Trophoblast cell (in vitro differentiated cells and primary cell): ENCODE measurements at regions not wholly inside any gene's neighbourhood (a gene's known extent, or its start where the extent isn't known, plus 50 kb on each side); places are given as distances from the start of the nearest gene placed in this dataset.

Experiments used
- DNase-seq, 2 donors: peaks; one replicate each; pipeline ENCODE4 v3.0.0-alpha.2; 2016
- H2AFZ ChIP-seq: 2 replicates; pipeline ENCODE4 v1.6.1; 2013; ENCODE audit warnings: low read length, moderate library complexity, mild to moderate bottlenecking; ENCODE audit not compliant: insufficient read depth, poor library complexity
- H2AK5ac ChIP-seq: 2 replicates; pipeline ENCODE4 v1.6.1; 2013; ENCODE audit warnings: mild to moderate bottlenecking, low read length
- H2BK120ac ChIP-seq: 2 replicates; pipeline ENCODE4 v1.6.1; 2013; ENCODE audit warnings: low read length, mild to moderate bottlenecking, moderate library complexity; ENCODE audit not compliant: insufficient read depth, poor library complexity
- H2BK12ac ChIP-seq: 2 replicates; pipeline ENCODE4 v1.6.1; 2013; ENCODE audit warnings: mild to moderate bottlenecking, low read length, moderate library complexity
- H2BK5ac ChIP-seq: 2 replicates; pipeline ENCODE4 v1.6.1; 2013; ENCODE audit warnings: low read length, low read depth, moderate library complexity, mild to moderate bottlenecking; ENCODE audit not compliant: poor library complexity
- H3K14ac ChIP-seq: 2 replicates; pipeline ENCODE4 v1.6.1; 2013; ENCODE audit warnings: mild to moderate bottlenecking, low read length
- H3K18ac ChIP-seq: 2 replicates; pipeline ENCODE4 v1.6.1; 2013; ENCODE audit warnings: mild to moderate bottlenecking, low read length
- H3K23ac ChIP-seq: 2 replicates; pipeline ENCODE4 v1.6.1; 2013; ENCODE audit warnings: low read length
- H3K27ac ChIP-seq: 2 replicates; pipeline ENCODE4 v1.5.1; 2013; ENCODE audit warnings: low read depth, mild to moderate bottlenecking, inconsistent platforms, low read length, moderate library complexity
- H3K27me3 ChIP-seq: 2 replicates; pipeline ENCODE4 v1.6.1; 2013; ENCODE audit warnings: inconsistent platforms, mild to moderate bottlenecking, low read length, moderate library complexity; ENCODE audit not compliant: insufficient read depth
- H3K36me3 ChIP-seq, 2 experiments: 1 replicate in 1 of 2; 2 replicates in 1 of 2; pipeline ENCODE4 v1.6.1; 2013; ENCODE audit warnings: low read length in 2 of 2, mild to moderate bottlenecking in 2 of 2, moderate library complexity in 1 of 2; ENCODE audit not compliant: insufficient read depth in 2 of 2, control insufficient read depth in 1 of 2
- H3K4ac ChIP-seq: 2 replicates; pipeline ENCODE4 v1.6.1; 2013; ENCODE audit warnings: low read depth, mild to moderate bottlenecking, low read length, moderate library complexity
- H3K4me1 ChIP-seq, 2 experiments: 1 replicate in 1 of 2; 2 replicates in 1 of 2; pipeline ENCODE4 v1.6.1; 2013; ENCODE audit warnings: low read length in 2 of 2, mild to moderate bottlenecking in 2 of 2, moderate library complexity in 1 of 2; ENCODE audit not compliant: insufficient read depth in 2 of 2, control insufficient read depth in 1 of 2
- H3K4me2 ChIP-seq: 2 replicates; pipeline ENCODE4 v1.6.1; 2013; ENCODE audit warnings: inconsistent platforms, mild to moderate bottlenecking, low read length, moderate library complexity
- H3K4me3 ChIP-seq: 2 replicates; pipeline ENCODE4 v1.5.1; 2013; ENCODE audit warnings: mild to moderate bottlenecking, low read depth, low read length, inconsistent platforms
- H3K79me1 ChIP-seq: one replicate; pipeline ENCODE4 v1.6.1; 2013; ENCODE audit warnings: low read length
- H3K79me2 ChIP-seq: 2 replicates; pipeline ENCODE4 v1.6.1; 2013; ENCODE audit warnings: low read length, mild to moderate bottlenecking; ENCODE audit not compliant: control insufficient read depth, insufficient read depth, poor library complexity
- H3K9ac ChIP-seq: 2 replicates; pipeline ENCODE4 v1.6.1; 2013; ENCODE audit warnings: mild to moderate bottlenecking, low read length
- H3K9me3 ChIP-seq: 2 replicates; pipeline ENCODE4 v1.6.1; 2013; ENCODE audit warnings: low read depth, mild to moderate bottlenecking, control low read depth, inconsistent platforms, low read length; ENCODE audit not compliant: insufficient read depth
- H4K12ac ChIP-seq: 2 replicates; pipeline ENCODE4 v1.6.1; 2013; ENCODE audit warnings: low read depth, mild to moderate bottlenecking, low read length, moderate library complexity
- H4K8ac ChIP-seq: 2 replicates; pipeline ENCODE4 v1.6.1; 2013; ENCODE audit warnings: low read depth, mild to moderate bottlenecking, low read length, moderate library complexity
- H4K91ac ChIP-seq: one replicate; pipeline ENCODE4 v1.6.1; 2013; ENCODE audit warnings: low read depth, mild to moderate bottlenecking, low read length, moderate library complexity
- WGBS: extraction: QIAGEN DNeasy Blood & Tissue Kit; methylation state at CpG from one replicate; pipeline ENCODE4 v1.1.7; 2013; ENCODE audit warnings: missing lambda C conversion rate; ENCODE audit not compliant: insufficient read length, insufficient coverage; ENCODE audit errors: extremely low coverage; 5-methylcytosine and 5-hydroxymethylcytosine counted together

GRCh38 chr4:164210377-164210776 lies 543.6 kb upstream of the SMIM31 start:
- Histone ChIP-seq H3K23ac (no peak overlapping the region), H3K9me3 (no peaks in the 10 kb centered on the region), H3K4me2 (no peak overlapping the region), H3K79me2 (no peaks in the 10 kb centered on the region), H2BK5ac (no peak overlapping the region), H3K9ac (no peak overlapping the region), H3K18ac (no peak overlapping the region), H4K8ac (no peak overlapping the region), H2AK5ac (no peak overlapping the region), H3K27me3 (no peaks in the 10 kb centered on the region), H3K14ac (no peak overlapping the region), H2BK120ac (no peak overlapping the region), H2AFZ (no peak overlapping the region), H3K27ac (no peak overlapping the region), H3K4me1 (no peaks in the 10 kb centered on the region), H4K91ac (no peak overlapping the region), H3K36me3 (no peaks in the 10 kb centered on the region), H3K4ac (no peak overlapping the region), H3K4me3 (no peak overlapping the region), H4K12ac (no peak overlapping the region), H3K79me1 (no peaks in the 10 kb centered on the region), H2BK12ac (no peak overlapping the region)
- DNase-seq: no peak
- no CpG with 5 or more reads among the region's 1 CpG for WGBS

- no CpG with 5 or more reads among the region's 1 CpG for WGBS
- no peak overlapping the region for H2BK120ac ChIP-seq
- H3K18ac ChIP-seq: no peak overlapping the region
- H3K23ac ChIP-seq: no peak overlapping the region
- no peak overlapping the region for H2AK5ac ChIP-seq
- no peak overlapping the region for H3K14ac ChIP-seq
- H4K8ac ChIP-seq: no peak overlapping the region
- no peaks in the 10 kb centered on the region for H3K36me3 ChIP-seq
- no peak overlapping the region for H3K9ac ChIP-seq
- no peak overlapping the region for H4K91ac ChIP-seq
- H3K79me1 ChIP-seq: no peaks in the 10 kb centered on the region
- H2BK12ac ChIP-seq: no peak overlapping the region
- H2AFZ ChIP-seq: no peak overlapping the region
- peak; percentile 12 to 53 for DNase-seq
- H3K4me1 ChIP-seq: no peaks in the 10 kb centered on the region
- no peaks in the 10 kb centered on the region for H3K27me3 ChIP-seq
- no peak overlapping the region for H3K27ac ChIP-seq
- no peak overlapping the region for H4K12ac ChIP-seq
- H3K4me3 ChIP-seq: no peak overlapping the region
- H3K79me2 ChIP-seq: no peaks in the 10 kb centered on the region
- H3K9me3 ChIP-seq: no peaks in the 10 kb centered on the region
- no peak overlapping the region for H3K4me2 ChIP-seq
- no peak overlapping the region for H3K4ac ChIP-seq
- H2BK5ac ChIP-seq: no peak overlapping the region
Observed at GRCh38 chr4:164212134-164212533, 541.8 kb upstream of the SMIM31 start.

GRCh38 chr4:164212714-164213113 lies 541.2 kb upstream of the SMIM31 start:
- no peaks in the 10 kb centered on the region for H3K36me3 ChIP-seq
- H3K18ac ChIP-seq: no peak overlapping the region
- peak; percentile 3 to 39 for DNase-seq
- H3K23ac ChIP-seq: no peak overlapping the region
- H2BK5ac ChIP-seq: no peak overlapping the region
- H3K4me2 ChIP-seq: no peak overlapping the region
- H3K4me3 ChIP-seq: no peak overlapping the region
- no peak overlapping the region for H2AK5ac ChIP-seq
- no peaks in the 10 kb centered on the region for H3K27me3 ChIP-seq
- no peak overlapping the region for H4K12ac ChIP-seq
- H3K9me3 ChIP-seq: no peaks in the 10 kb centered on the region
- no peaks in the 10 kb centered on the region for H3K79me1 ChIP-seq
- no peak overlapping the region for H4K91ac ChIP-seq
- H3K4ac ChIP-seq: no peak overlapping the region
- H3K27ac ChIP-seq: no peak overlapping the region
- no peak overlapping the region for H2AFZ ChIP-seq
- WGBS: no CpG with 5 or more reads among the region's 2 CpGs
- H3K79me2 ChIP-seq: no peaks in the 10 kb centered on the region
- no peak overlapping the region for H4K8ac ChIP-seq
- H3K9ac ChIP-seq: no peak overlapping the region
- no peaks in the 10 kb centered on the region for H3K4me1 ChIP-seq
- H3K14ac ChIP-seq: no peak overlapping the region
- no peak overlapping the region for H2BK120ac ChIP-seq
- H2BK12ac ChIP-seq: no peak overlapping the region

- Histone ChIP-seq H3K18ac (no peak overlapping the region), H3K14ac (no peak overlapping the region), H3K4me1 (no peaks in the 10 kb centered on the region), H3K9ac (no peak overlapping the region), H3K79me1 (no peaks in the 10 kb centered on the region), H3K4me2 (no peak overlapping the region), H2BK120ac (no peak overlapping the region), H3K27me3 (no peaks in the 10 kb centered on the region), H4K91ac (no peak overlapping the region), H3K79me2 (no peaks in the 10 kb centered on the region), H3K4ac (no peak overlapping the region), H4K8ac (no peak overlapping the region), H2AK5ac (no peak overlapping the region), H3K23ac (no peak overlapping the region), H2BK12ac (no peak overlapping the region), H3K4me3 (no peak overlapping the region), H2AFZ (no peak overlapping the region), H2BK5ac (no peak overlapping the region), H3K9me3 (no peaks in the 10 kb centered on the region), H3K36me3 (no peaks in the 10 kb centered on the region), H3K27ac (no peak overlapping the region), H4K12ac (no peak overlapping the region)
- no CpG with 5 or more reads among the region's 13 CpGs for WGBS
- DNase-seq: no peak
Observed at GRCh38 chr4:164215113-164215741, 538.7 kb upstream of the SMIM31 start.
